ENCODE measurements at regions not wholly inside any gene's neighbourhood (a gene's known extent, or its start where the extent isn't known, plus 50 kb on each side); places are given as distances from the start of the nearest gene placed in this dataset.
A peak's percentile ranks its signal among the peaks of the same experiment; 100 is the strongest.

DNA sequence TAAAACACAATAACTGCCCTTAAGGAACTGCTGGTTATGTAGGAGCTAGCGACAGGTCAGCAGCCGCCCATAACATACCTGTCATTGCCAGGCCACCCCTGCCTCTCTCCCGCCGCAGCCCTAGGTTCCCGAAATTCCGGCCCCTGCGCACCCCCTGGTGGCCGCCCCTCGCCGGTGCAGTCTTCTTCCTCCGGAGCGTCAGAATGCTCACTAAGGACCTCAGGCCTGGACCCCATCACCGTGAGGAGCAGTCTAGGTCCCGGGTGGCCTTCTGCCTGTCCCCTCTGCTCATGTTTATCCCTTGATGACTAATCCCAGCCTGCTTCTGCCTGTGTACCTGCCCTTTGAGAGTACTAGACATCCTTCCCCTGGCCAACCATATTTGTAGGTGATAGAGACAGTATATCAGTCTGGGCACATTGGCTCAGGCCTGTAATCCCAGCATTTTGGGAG lies 115.7 kb upstream of the SLC1A4 start:
- Mint-ChIP-seq H3K4me3 (no peak overlapping the region), H3K4me1 (peaks cover 27% of the 10 kb centered on the region), H3K27me3 (ENCODE audit: low read depth) (no peaks in the 10 kb centered on the region), H3K27ac (ENCODE audit: unreplicated experiment) (no peak overlapping the region), H3K36me3 (ENCODE audit: low read depth) (no peaks in the 10 kb centered on the region), H3K9me3 (no peaks in the 10 kb centered on the region)
- peak; percentile 92 for DNase-seq (ENCODE audit: low read depth, low spot score)
- TF ChIP-seq, protein P1, sequence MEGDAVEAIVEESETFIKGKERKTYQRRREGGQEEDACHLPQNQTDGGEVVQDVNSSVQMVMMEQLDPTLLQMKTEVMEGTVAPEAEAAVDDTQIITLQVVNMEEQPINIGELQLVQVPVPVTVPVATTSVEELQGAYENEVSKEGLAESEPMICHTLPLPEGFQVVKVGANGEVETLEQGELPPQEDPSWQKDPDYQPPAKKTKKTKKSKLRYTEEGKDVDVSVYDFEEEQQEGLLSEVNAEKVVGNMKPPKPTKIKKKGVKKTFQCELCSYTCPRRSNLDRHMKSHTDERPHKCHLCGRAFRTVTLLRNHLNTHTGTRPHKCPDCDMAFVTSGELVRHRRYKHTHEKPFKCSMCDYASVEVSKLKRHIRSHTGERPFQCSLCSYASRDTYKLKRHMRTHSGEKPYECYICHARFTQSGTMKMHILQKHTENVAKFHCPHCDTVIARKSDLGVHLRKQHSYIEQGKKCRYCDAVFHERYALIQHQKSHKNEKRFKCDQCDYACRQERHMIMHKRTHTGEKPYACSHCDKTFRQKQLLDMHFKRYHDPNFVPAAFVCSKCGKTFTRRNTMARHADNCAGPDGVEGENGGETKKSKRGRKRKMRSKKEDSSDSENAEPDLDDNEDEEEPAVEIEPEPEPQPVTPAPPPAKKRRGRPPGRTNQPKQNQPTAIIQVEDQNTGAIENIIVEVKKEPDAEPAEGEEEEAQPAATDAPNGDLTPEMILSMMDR (conservative IDR thresholded peaks at IDR 0.05), result peak; percentile 95

GRCh38 chr2:64874593-64874992 lies 114.6 kb upstream of the SLC1A4 start:
- Mint-ChIP-seq H3K27me3 (ENCODE audit: low read depth) (no peaks in the 10 kb centered on the region), H3K4me3 (no peak overlapping the region), H3K36me3 (ENCODE audit: low read depth) (no peaks in the 10 kb centered on the region), H3K27ac (ENCODE audit: unreplicated experiment) (no peak overlapping the region), H3K4me1 (peaks cover 31% of the 10 kb centered on the region), H3K9me3 (no peaks in the 10 kb centered on the region)
- no peak for DNase-seq (ENCODE audit: low read depth, low spot score)
- TF ChIP-seq, protein P1 (conservative IDR thresholded peaks at IDR 0.05), result no peak

- Mint-ChIP-seq H3K4me1 (peaks cover 31% of the 10 kb centered on the region), H3K27me3 (ENCODE audit: low read depth) (no peaks in the 10 kb centered on the region), H3K36me3 (ENCODE audit: low read depth) (no peaks in the 10 kb centered on the region), H3K9me3 (no peaks in the 10 kb centered on the region), H3K4me3 (no peak overlapping the region), H3K27ac (ENCODE audit: unreplicated experiment) (no peak overlapping the region)
- DNase-seq (ENCODE audit: low read depth, low spot score), result no peak
- TF ChIP-seq, protein P1 (conservative IDR thresholded peaks at IDR 0.05), result no peak
Observed at GRCh38 chr2:64875368-64875767, 113.8 kb upstream of the SLC1A4 start.

- Mint-ChIP-seq H3K36me3 (ENCODE audit: low read depth) (no peaks in the 10 kb centered on the region), H3K4me1 (peaks cover 31% of the 10 kb centered on the region), H3K9me3 (no peaks in the 10 kb centered on the region), H3K4me3 (peak overlapping the region; percentile 6), H3K27ac (ENCODE audit: unreplicated experiment) (no peak overlapping the region), H3K27me3 (ENCODE audit: low read depth) (no peaks in the 10 kb centered on the region)
- TF ChIP-seq, protein P1 (conservative IDR thresholded peaks at IDR 0.05), result no peak
- DNase-seq (ENCODE audit: low read depth, low spot score), result no peak
Observed at GRCh38 chr2:64876137-64876647, 113.0 kb upstream of the SLC1A4 start.

GRCh38 chr2:64879745-64880144 lies 109.5 kb upstream of the SLC1A4 start:
- H3K9me3 Mint-ChIP-seq, result no peaks in the 10 kb centered on the region
- TF ChIP-seq, protein P1 (conservative IDR thresholded peaks at IDR 0.05), result no peak
- H3K27ac Mint-ChIP-seq (ENCODE audit: unreplicated experiment), result no peak overlapping the region
- H3K4me3 Mint-ChIP-seq, result no peak overlapping the region
- H3K4me1 Mint-ChIP-seq, result peaks cover 34% of the 10 kb centered on the region
- DNase-seq (ENCODE audit: low read depth, low spot score), result no peak
- H3K36me3 Mint-ChIP-seq (ENCODE audit: low read depth), result no peaks in the 10 kb centered on the region
- H3K27me3 Mint-ChIP-seq (ENCODE audit: low read depth), result no peaks in the 10 kb centered on the region
